Lower lobe of right lung (tissue), 2 donors: ENCODE measurements at regions not wholly inside any gene's neighbourhood (a gene's known extent, or its start where the extent isn't known, plus 50 kb on each side); places are given as distances from the start of the nearest gene placed in this dataset.

ENCODE experiments used
- ATAC-seq, 2 donors: fragments of 200-7000 bp; cut with Tn5 transposase; one replicate each; pipeline ENCODE4 v1.9.1; 2020 to 2022; ENCODE audit warnings: mild to moderate bottlenecking in 2 of 2, moderate library complexity in 2 of 2
- DNase-seq: peaks from one replicate; pipeline ENCODE4 v3.0.0-alpha.2; 2020
- H3K27ac ChIP-seq: fragments of 200-600 bp; one replicate; pipeline ENCODE4 v1.8.0; 2022
- H3K27me3 ChIP-seq: fragments of 200-600 bp; one replicate; pipeline ENCODE4 v1.8.0; 2022; ENCODE audit warnings: low read depth
- H3K36me3 ChIP-seq: fragments of 200-600 bp; one replicate; pipeline ENCODE4 v1.8.0; 2022; ENCODE audit warnings: mild to moderate bottlenecking
- H3K4me1 ChIP-seq: fragments of 200-600 bp; one replicate; pipeline ENCODE4 v1.8.0; 2022
- H3K4me3 ChIP-seq: fragments of 200-600 bp; one replicate; pipeline ENCODE4 v1.8.0; 2022; ENCODE audit warnings: mild to moderate bottlenecking
- H3K9me3 ChIP-seq: fragments of 200-600 bp; one replicate; pipeline ENCODE4 v1.8.0; 2022
- intact Hi-C: fragments of 100-400 bp; cut with DNase I; formaldehyde crosslinking; loops from one replicate; pipeline ENCODE4 v1.11.0; 2022
- TF ChIP-seq, protein P1 (sequence below): fragments of 200-600 bp; IDR thresholded peaks from one replicate; pipeline ENCODE4 v1.8.0; 2022; ENCODE audit warnings: antibody characterized with exemption, mild to moderate bottlenecking
- donor health status: DM: no; HTN: yes; CAD: no; lungs with severe emphysema.

DNA sequence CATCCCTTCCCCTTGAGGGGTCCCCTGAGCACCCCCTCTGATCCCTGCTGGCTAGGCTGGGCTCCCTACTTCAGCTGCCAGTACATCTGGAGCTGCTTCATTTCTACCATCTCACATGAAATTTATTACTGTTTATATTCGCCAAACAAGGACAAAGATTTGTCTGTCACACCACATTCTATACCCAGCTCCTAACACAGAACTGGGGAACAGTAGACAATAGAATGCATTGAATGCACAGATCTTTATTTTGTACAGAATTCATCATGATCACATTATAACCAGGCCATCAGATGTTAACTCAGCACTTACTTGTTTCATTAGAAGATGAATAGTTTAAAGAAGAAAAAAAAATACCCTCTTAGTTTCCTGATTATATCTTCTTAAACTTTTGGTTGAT is 159.4 kb downstream of the KLF5 start:
- no peak for DNase-seq

DNA sequence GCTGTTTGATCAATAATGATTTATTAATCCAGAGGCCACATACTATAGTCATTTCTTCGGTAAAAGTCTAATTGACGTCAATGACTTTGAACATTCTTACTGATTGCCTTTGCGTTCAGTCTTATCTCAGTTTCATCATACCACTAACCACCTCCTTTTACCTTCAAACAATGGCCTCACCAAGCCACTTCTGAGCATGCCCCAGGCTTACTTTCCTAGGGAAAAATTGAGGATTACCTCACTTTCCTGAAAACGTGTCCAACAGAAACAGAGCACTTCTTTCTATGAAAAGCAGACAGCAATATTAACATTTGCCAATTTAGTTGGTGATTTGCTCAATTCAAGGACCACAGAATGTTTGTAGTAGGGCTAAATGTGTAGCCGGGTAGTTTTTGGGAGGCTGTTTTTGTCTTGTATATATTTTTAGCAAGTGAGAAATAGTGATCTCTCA is 157.6 kb downstream of the KLF5 start:
- Histone ChIP-seq H3K36me3 (no peaks in the 10 kb centered on the region), H3K27me3 (no peaks in the 10 kb centered on the region), H3K4me1 (no peaks in the 10 kb centered on the region), H3K9me3 (no peaks in the 10 kb centered on the region), H3K4me3 (no peak overlapping the region), H3K27ac (no peak overlapping the region)
- ATAC-seq (peak in 1 of 2 donors; percentile 76), DNase-seq (no peak)
- TF ChIP-seq, protein P1, sequence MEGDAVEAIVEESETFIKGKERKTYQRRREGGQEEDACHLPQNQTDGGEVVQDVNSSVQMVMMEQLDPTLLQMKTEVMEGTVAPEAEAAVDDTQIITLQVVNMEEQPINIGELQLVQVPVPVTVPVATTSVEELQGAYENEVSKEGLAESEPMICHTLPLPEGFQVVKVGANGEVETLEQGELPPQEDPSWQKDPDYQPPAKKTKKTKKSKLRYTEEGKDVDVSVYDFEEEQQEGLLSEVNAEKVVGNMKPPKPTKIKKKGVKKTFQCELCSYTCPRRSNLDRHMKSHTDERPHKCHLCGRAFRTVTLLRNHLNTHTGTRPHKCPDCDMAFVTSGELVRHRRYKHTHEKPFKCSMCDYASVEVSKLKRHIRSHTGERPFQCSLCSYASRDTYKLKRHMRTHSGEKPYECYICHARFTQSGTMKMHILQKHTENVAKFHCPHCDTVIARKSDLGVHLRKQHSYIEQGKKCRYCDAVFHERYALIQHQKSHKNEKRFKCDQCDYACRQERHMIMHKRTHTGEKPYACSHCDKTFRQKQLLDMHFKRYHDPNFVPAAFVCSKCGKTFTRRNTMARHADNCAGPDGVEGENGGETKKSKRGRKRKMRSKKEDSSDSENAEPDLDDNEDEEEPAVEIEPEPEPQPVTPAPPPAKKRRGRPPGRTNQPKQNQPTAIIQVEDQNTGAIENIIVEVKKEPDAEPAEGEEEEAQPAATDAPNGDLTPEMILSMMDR, result no peak
- intact Hi-C loops, result no loop called here

More for the DNA sequence above, 159.4 kb downstream of the KLF5 start:
- Histone ChIP-seq H3K4me1 (no peaks in the 10 kb centered on the region), H3K36me3 (no peaks in the 10 kb centered on the region), H3K9me3 (no peaks in the 10 kb centered on the region), H3K27ac (no peak overlapping the region), H3K4me3 (no peak overlapping the region), H3K27me3 (no peaks in the 10 kb centered on the region)
- no peak for ATAC-seq
- intact Hi-C loops, result no loop called here
- TF ChIP-seq, protein P1, result no peak

DNA sequence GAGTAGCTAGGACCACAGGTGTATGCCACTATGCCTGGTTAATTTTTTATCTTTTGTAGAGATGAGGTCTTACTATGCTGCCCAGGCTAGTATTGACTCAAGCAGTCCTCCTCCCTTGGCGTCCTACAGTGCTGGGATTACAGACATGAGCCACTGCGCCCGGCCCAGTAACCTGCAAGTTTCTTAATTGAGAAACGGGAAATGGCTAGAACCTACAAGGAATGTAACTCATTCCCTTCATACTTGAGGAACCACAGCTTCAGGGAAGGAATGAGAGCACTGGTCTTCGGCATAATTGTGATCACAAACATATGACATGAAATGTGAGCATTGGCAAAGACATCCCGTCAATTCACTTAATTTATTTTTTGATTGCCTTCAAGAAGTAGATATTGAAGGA is 157.0 kb downstream of the KLF5 start:
- Histone ChIP-seq H3K36me3 (no peaks in the 10 kb centered on the region), H3K27ac (no peak overlapping the region), H3K4me3 (no peak overlapping the region), H3K27me3 (no peaks in the 10 kb centered on the region), H3K4me1 (no peaks in the 10 kb centered on the region), H3K9me3 (no peaks in the 10 kb centered on the region)
- intact Hi-C loops, result no loop called here
- TF ChIP-seq, protein P1, result no peak
- no peak for DNase-seq
- peak; percentile 29 to 63 for ATAC-seq

DNA sequence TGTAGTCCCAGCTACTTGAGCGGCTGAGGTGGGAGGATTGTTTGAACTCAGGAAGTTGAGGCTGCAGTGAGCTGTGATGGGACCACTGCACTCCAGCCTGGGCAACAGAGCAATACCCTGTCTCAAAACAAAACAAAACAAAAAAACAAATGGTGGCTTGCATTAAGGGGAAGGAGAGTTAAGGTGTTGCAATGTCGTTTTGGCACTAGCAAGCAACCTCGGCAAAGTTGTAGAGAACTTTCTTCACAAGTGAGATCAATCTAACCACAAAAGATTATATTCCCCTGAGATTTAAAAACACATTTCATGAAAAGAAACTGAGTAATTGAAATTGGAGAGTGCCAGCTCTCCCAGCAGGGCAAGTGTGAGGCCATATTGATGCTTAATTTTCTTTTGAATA is 153.7 kb downstream of the KLF5 start:
- intact Hi-C loops, result no loop called here
- TF ChIP-seq, protein P1, result no peak
- Histone ChIP-seq H3K27ac (no peak overlapping the region), H3K4me3 (no peak overlapping the region), H3K36me3 (no peaks in the 10 kb centered on the region), H3K4me1 (no peaks in the 10 kb centered on the region), H3K9me3 (no peaks in the 10 kb centered on the region), H3K27me3 (no peaks in the 10 kb centered on the region)
- DNase-seq, result no peak
- no peak for ATAC-seq

DNA sequence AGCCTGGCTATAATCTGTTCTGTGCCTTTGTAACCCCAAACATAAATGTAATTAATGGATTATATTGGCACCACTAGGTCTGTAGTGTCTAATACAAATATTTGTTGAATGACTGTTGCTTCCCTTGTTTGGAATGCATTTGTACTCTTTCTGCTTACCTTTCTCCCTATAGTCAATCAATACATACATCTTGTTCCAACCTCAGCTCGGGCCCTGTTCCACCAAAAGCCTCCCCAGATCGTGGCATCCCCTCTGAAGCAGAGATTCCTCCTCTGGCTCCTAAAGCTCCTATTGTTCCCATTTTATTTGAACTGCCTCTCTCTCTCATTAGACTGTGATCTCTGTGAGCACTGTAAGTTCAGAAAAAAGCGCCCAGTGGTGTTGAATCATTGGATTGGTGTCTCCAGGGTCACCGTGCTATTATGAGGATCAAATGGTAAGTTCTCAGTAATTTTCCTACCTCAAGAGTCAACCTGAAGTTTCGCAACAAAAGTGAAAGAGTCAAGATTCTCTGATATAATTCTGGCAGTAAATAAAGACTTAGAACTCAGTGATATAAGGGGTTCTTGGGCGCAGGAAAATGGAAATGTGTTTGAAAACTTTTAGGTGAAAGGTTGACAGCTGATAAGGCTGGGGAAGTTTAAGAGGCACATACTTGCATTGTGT is 151.5 kb downstream of the KLF5 start:
- intact Hi-C loops, result no loop called here
- TF ChIP-seq, protein P1, result no peak
- DNase-seq (no peak), ATAC-seq (peak; percentile 57 to 88)
- H3K4me1 ChIP-seq, result no peaks in the 10 kb centered on the region
- no peaks in the 10 kb centered on the region for H3K36me3 ChIP-seq
- H3K4me3 ChIP-seq, result no peak overlapping the region
- H3K27me3 ChIP-seq, result no peaks in the 10 kb centered on the region
- no peak overlapping the region for H3K27ac ChIP-seq
- H3K9me3 ChIP-seq, result no peaks in the 10 kb centered on the region
